Loucy (cell line): ENCODE measurements at regions not wholly inside any gene's neighbourhood (a gene's known extent, or its start where the extent isn't known, plus 50 kb on each side); places are given as distances from the start of the nearest gene placed in this dataset.

Experiments used
- H2AFZ ChIP-seq: fragments of 200-600 bp; sonication (generic); 2 replicates; pipeline ENCODE4 v1.6.0; 2016; ENCODE audit warnings: antibody characterized with exemption, mild to moderate bottlenecking, low read length, moderate library complexity
- H3F3A ChIP-seq: fragments of 200-600 bp; 2 replicates; pipeline ENCODE4 v1.6.0; 2016; ENCODE audit warnings: antibody characterized with exemption, low read depth, mild to moderate bottlenecking
- H3K27me3 ChIP-seq: fragments of 200-600 bp; sonication (generic); 2 replicates; pipeline ENCODE4 v1.6.1; 2014; ENCODE audit warnings: low read length, mild to moderate bottlenecking; ENCODE audit not compliant: insufficient read depth, poor library complexity, severe bottlenecking
- H3K36me3 ChIP-seq: fragments of 200-600 bp; sonication (generic); 2 replicates; pipeline ENCODE4 v1.6.1; 2016; ENCODE audit warnings: low read length; ENCODE audit not compliant: insufficient read depth
- H3K4me1 ChIP-seq: fragments of 200-600 bp; sonication (generic); 2 replicates; pipeline ENCODE4 v1.5.1; 2014; ENCODE audit warnings: low read length, mild to moderate bottlenecking; ENCODE audit not compliant: insufficient read depth, poor library complexity, severe bottlenecking
- H3K4me2 ChIP-seq: fragments of 200-600 bp; sonication (generic); 2 replicates; pipeline ENCODE4 v1.6.0; 2014; ENCODE audit warnings: antibody characterized with exemption, low read length, low read depth, mild to moderate bottlenecking; ENCODE audit not compliant: poor library complexity, severe bottlenecking
- H3K4me3 ChIP-seq: fragments of 200-600 bp; sonication (generic); 2 replicates; pipeline ENCODE4 v1.5.1; 2014; ENCODE audit warnings: low read length, mild to moderate bottlenecking, mixed read lengths; ENCODE audit not compliant: poor library complexity, severe bottlenecking
- H3K79me2 ChIP-seq: fragments of 200-600 bp; sonication (generic); 2 replicates; pipeline ENCODE4 v1.6.1; 2014; ENCODE audit warnings: low read length; ENCODE audit not compliant: insufficient read depth
- H3K9ac ChIP-seq: fragments of 200-600 bp; sonication (generic); 2 replicates; pipeline ENCODE4 v1.6.0; 2014; ENCODE audit warnings: mild to moderate bottlenecking, low read depth, low read length, moderate library complexity; ENCODE audit not compliant: poor library complexity, severe bottlenecking
- H3K9me2 ChIP-seq: fragments of 200-600 bp; sonication (generic); replicated peaks from 2 replicates; pipeline ENCODE4 v1.6.1; 2016; ENCODE audit warnings: low read depth, low read length, mixed read lengths
- H3K9me3 ChIP-seq: fragments of 200-600 bp; sonication (generic); 2 replicates; pipeline ENCODE4 v1.6.1; 2014; ENCODE audit warnings: mild to moderate bottlenecking, antibody characterized with exemption, low read length, low read depth; ENCODE audit not compliant: insufficient read depth
- H4K20me1 ChIP-seq: fragments of 200-600 bp; sonication (generic); 2 replicates; pipeline ENCODE4 v1.6.0; 2014; ENCODE audit warnings: antibody characterized with exemption, low read length, mild to moderate bottlenecking; ENCODE audit not compliant: insufficient read depth, poor library complexity, severe bottlenecking
- EZH2phosphoT487 ChIP-seq: fragments of 200-600 bp; IDR thresholded peaks from 2 replicates; pipeline ENCODE4 v1.6.1; 2018; ENCODE audit warnings: antibody characterized with exemption, mild to moderate bottlenecking, moderate library complexity, borderline replicate concordance
- TF ChIP-seq, protein P1 (sequence below): fragments of 200-600 bp; sonication (generic); conservative IDR thresholded peaks from 2 replicates; pipeline ENCODE4 v1.5.1; 2014; ENCODE audit warnings: mild to moderate bottlenecking, antibody characterized with exemption, low read length

- Histone ChIP-seq H3K36me3 (no peaks in the 10 kb centered on the region), H3K4me3 (no peak overlapping the region), H3K79me2 (no peaks in the 10 kb centered on the region), H2AFZ (no peak overlapping the region), H3K4me2 (no peak overlapping the region), H3K4me1 (no peaks in the 10 kb centered on the region), H4K20me1 (no peaks in the 10 kb centered on the region), H3K9ac (no peak overlapping the region), H3K27me3 (no peaks in the 10 kb centered on the region), H3K9me2 (no peaks in the 10 kb centered on the region), H3K9me3 (no peaks in the 10 kb centered on the region), H3F3A (no peaks in the 10 kb centered on the region)
- TF ChIP-seq EZH2phosphoT487: no peak
- TF ChIP-seq, protein P1, sequence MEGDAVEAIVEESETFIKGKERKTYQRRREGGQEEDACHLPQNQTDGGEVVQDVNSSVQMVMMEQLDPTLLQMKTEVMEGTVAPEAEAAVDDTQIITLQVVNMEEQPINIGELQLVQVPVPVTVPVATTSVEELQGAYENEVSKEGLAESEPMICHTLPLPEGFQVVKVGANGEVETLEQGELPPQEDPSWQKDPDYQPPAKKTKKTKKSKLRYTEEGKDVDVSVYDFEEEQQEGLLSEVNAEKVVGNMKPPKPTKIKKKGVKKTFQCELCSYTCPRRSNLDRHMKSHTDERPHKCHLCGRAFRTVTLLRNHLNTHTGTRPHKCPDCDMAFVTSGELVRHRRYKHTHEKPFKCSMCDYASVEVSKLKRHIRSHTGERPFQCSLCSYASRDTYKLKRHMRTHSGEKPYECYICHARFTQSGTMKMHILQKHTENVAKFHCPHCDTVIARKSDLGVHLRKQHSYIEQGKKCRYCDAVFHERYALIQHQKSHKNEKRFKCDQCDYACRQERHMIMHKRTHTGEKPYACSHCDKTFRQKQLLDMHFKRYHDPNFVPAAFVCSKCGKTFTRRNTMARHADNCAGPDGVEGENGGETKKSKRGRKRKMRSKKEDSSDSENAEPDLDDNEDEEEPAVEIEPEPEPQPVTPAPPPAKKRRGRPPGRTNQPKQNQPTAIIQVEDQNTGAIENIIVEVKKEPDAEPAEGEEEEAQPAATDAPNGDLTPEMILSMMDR: no peak
These were observed 291.6 kb upstream of the CDH4 start for GRCh38 chr20:60960500-60960899.

DNA sequence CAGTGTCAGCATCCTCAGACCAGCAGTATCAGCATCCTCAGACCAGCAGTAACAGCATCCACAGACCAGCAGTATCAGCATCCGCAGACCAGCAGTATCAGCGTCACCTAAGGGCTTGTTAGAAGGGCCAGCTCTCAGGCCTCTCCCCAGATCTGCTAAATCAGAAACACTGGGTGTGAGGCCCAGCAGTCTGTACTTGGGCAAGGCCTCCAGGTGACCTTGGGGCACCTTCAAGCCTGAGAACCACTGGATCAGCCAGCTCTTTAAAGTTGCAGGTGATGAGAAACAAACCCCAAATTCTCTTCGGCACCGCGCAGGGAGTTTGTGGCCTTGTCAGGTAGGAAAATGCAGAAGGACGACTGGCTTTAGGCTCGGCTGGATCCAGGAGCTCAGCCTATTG is 290.5 kb upstream of the CDH4 start:
- H3K9me3 ChIP-seq: no peaks in the 10 kb centered on the region
- H3K79me2 ChIP-seq: no peaks in the 10 kb centered on the region
- TF ChIP-seq, protein P1: no peak
- TF ChIP-seq EZH2phosphoT487: no peak
- H3K4me1 ChIP-seq: no peaks in the 10 kb centered on the region
- H3K9ac ChIP-seq: no peak overlapping the region
- no peak overlapping the region for H3K4me2 ChIP-seq
- no peaks in the 10 kb centered on the region for H3K9me2 ChIP-seq
- no peaks in the 10 kb centered on the region for H3K27me3 ChIP-seq
- no peak overlapping the region for H3K4me3 ChIP-seq
- H4K20me1 ChIP-seq: no peaks in the 10 kb centered on the region
- H2AFZ ChIP-seq: no peak overlapping the region
- no peaks in the 10 kb centered on the region for H3F3A ChIP-seq
- no peaks in the 10 kb centered on the region for H3K36me3 ChIP-seq

GRCh38 chr20:60962367-60963045 is 289.6 kb upstream of the CDH4 start:
- no peaks in the 10 kb centered on the region for H4K20me1 ChIP-seq
- no peak overlapping the region for H3K4me3 ChIP-seq
- H3F3A ChIP-seq: no peaks in the 10 kb centered on the region
- no peaks in the 10 kb centered on the region for H3K36me3 ChIP-seq
- no peaks in the 10 kb centered on the region for H3K79me2 ChIP-seq
- no peak overlapping the region for H3K4me2 ChIP-seq
- H3K4me1 ChIP-seq: no peaks in the 10 kb centered on the region
- H3K27me3 ChIP-seq: no peaks in the 10 kb centered on the region
- no peaks in the 10 kb centered on the region for H3K9me3 ChIP-seq
- H3K9me2 ChIP-seq: no peaks in the 10 kb centered on the region
- H2AFZ ChIP-seq: no peak overlapping the region
- H3K9ac ChIP-seq: no peak overlapping the region
- TF ChIP-seq, protein P1: no peak
- TF ChIP-seq EZH2phosphoT487: no peak
